Glomerular visceral epithelial cell (primary cell): ENCODE measurements at regions not wholly inside any gene's neighbourhood (a gene's known extent, or its start where the extent isn't known, plus 50 kb on each side); places are given as distances from the start of the nearest gene placed in this dataset.
"Not testable (repeated sequence)": the region's sequence is repeated elsewhere in the genome, so short reads cannot be mapped to it uniquely, and the experiment has no call there.

Experiments used
- DNase-seq: peaks from one replicate; pipeline ENCODE4 v3.0.0-alpha.2; 2016; ENCODE audit errors: extremely low spot score

GRCh38 chr2:43071599-43072550 lies 154.5 kb downstream of the ZFP36L2 start:
- DNase-seq, result no peak

GRCh38 chr2:43070676-43071502 lies 155.5 kb downstream of the ZFP36L2 start:
- no peak for DNase-seq

- DNase-seq, result no peak
These were observed 156.4 kb downstream of the ZFP36L2 start for GRCh38 chr2:43070030-43070429.

GRCh38 chr2:43068631-43069517 lies 157.5 kb downstream of the ZFP36L2 start:
- DNase-seq, result no peak

- DNase-seq, result no peak
These were observed 158.3 kb downstream of the ZFP36L2 start for GRCh38 chr2:43068041-43068533.

- DNase-seq, result no peak
These were observed 159.0 kb downstream of the ZFP36L2 start for GRCh38 chr2:43067254-43068040.

- not testable (repeated sequence) for DNase-seq
These were observed 159.7 kb downstream of the ZFP36L2 start for GRCh38 chr2:43066541-43067253.

GRCh38 chr2:43065871-43066270 lies 160.5 kb downstream of the ZFP36L2 start:
- no peak for DNase-seq

- DNase-seq, result no peak
These were observed 161.4 kb downstream of the ZFP36L2 start for GRCh38 chr2:43065036-43065435.

GRCh38 chr2:43063096-43063495 lies 163.3 kb downstream of the ZFP36L2 start:
- DNase-seq, result not testable (repeated sequence)

- DNase-seq, result no peak
These were observed 164.3 kb downstream of the ZFP36L2 start for GRCh38 chr2:43062058-43062457.

- no peak for DNase-seq
These were observed 165.9 kb downstream of the ZFP36L2 start for GRCh38 chr2:43060390-43061016.

- DNase-seq, result peak; percentile 92
These were observed 167.1 kb downstream of the ZFP36L2 start for GRCh38 chr2:43059183-43059897.

- no peak for DNase-seq
These were observed 167.7 kb downstream of the ZFP36L2 start for GRCh38 chr2:43058726-43059110.

GRCh38 chr2:43057742-43058725 lies 168.4 kb downstream of the ZFP36L2 start:
- DNase-seq, result no peak

- no peak for DNase-seq
These were observed 169.2 kb downstream of the ZFP36L2 start for GRCh38 chr2:43057026-43057741.

GRCh38 chr2:43055985-43056384 lies 170.4 kb downstream of the ZFP36L2 start:
- no peak for DNase-seq
